ENCODE measurements at regions not wholly inside any gene's neighbourhood (a gene's known extent, or its start where the extent isn't known, plus 50 kb on each side); places are given as distances from the start of the nearest gene placed in this dataset.
"Not testable (repeated sequence)": the region's sequence is repeated elsewhere in the genome, so short reads cannot be mapped to it uniquely, and the experiment has no call there.

DNA sequence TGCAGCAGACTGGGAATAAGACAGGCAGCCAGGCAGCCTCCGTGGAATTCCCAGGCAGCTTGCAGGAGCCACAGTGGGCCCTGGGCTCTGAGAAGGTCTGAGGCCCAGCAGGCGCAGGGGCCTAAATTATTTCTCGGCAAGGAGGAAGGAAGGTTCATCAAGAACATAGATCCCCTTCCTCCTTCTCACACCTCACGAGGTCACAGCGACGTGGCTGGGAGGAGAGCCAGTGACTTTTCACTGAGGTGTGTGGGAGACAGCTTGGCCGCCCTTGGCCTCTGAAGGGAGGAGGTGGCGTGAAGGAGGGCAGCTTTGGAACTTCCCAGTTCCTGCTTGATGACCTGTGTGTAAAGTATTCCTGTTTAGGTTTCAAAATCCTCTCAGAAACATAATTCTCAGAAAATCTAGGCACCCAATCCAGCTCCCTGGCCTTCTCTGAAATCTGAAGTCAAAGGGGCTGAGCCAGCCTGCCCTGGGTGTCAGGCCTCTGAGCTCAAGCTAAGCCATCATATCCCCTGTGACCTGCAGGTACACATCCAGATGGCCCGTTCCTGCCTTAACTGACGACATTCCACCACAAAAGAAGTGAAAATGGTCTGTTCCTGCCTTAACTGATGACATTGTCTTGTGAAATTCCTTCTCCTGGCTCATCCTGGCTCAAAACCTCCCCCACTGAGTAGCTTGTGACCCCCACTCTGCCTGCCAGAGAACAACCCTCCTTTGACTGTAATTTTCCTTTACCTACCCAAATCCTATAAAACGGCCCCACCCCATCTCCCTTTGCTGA is 161.0 kb downstream of the ADRA2C start:
- not testable (repeated sequence) for DNase-seq (ENCODE audit: low read depth, low spot score)

GRCh38 chr4:3929431-3929830 is 163.2 kb downstream of the ADRA2C start:
- not testable (repeated sequence) for DNase-seq (ENCODE audit: low read depth, low spot score)

- not testable (repeated sequence) for DNase-seq (ENCODE audit: low read depth, low spot score)
These were observed 166.5 kb downstream of the ADRA2C start for GRCh38 chr4:3932734-3933133.

DNA sequence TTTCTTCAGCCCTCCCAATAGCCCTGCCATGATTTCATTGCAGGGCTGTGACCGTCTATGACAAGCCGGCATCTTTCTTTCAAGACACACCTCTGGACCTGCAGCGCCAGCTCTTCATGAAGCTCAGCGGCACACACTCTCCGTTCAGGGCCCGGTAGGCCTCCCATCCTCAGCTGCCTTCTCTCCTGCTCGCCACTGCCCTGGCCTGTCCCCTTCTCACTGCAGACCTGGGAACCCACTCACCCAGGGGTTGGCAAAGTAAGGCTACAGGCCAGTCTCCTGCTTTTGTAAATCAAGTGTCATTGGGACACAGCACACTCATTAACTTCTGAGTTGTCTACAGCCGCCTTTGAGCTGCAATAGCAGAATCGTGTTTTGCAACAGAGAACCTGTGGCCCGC is 169.2 kb downstream of the ADRA2C start:
- not testable (repeated sequence) for DNase-seq (ENCODE audit: low read depth, low spot score)

GRCh38 chr4:3936184-3936583 is 170.0 kb downstream of the ADRA2C start:
- DNase-seq (ENCODE audit: low read depth, low spot score): no peak

DNA sequence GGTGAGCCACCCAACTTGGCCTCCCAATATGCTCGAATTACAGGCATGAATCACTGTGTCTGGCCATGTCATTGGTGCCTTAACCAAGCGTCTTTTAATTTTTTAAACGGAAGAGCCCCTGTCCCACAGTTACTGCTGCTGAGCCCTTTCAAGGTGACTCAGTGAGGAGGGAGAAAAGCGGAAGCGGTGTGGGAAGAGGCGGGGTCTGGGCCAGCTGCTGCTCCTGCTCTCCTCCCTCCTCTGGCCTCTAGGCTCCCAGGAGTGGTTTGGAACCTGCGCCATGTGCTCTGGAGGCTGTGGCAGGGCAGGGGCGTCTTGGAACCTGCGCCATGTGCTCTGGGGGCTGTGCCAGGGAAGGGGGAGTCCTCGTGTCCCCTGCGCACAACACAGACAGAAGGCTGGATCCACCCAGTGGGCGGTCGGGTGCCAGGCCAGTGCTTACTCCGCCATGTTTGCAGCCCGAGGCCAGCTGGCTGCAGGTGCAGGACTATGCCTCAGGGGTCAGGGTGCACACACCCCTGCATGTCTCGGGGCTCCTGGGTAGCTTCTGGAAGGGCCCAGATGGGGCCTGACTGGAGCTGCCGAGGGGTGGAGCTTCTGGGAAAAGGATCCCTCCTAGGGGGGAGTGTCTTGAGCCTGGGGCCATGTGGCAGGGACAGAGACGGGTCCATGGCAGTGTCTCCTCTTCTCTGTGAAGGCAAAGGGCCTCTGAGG is 171.8 kb downstream of the ADRA2C start:
- not testable (repeated sequence) for DNase-seq (ENCODE audit: low read depth, low spot score)

DNA sequence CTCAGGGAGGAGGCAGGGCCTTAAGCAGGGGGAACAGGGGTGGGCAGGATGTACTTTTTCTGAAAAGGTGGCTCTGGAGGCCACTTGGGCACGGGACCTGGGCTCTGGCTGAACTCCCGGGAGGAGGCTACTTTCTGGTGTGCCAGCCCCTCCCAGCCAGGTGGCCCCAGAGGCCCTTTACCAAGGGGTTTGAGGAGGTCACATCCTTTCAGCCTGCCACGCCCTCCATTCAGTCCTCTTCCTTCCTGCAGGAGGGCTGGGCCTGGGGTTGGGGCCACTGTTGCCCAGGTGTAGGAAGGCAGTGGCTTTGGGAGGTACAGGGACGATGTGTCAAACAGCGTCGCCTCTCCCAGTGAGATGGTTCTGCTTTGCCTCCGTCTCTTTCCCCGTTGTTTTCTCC is 172.5 kb downstream of the ADRA2C start:
- DNase-seq (ENCODE audit: low read depth, low spot score): not testable (repeated sequence)

GRCh38 chr4:3939954-3940591 is 173.9 kb downstream of the ADRA2C start:
- DNase-seq (ENCODE audit: low read depth, low spot score): not testable (repeated sequence)

DNA sequence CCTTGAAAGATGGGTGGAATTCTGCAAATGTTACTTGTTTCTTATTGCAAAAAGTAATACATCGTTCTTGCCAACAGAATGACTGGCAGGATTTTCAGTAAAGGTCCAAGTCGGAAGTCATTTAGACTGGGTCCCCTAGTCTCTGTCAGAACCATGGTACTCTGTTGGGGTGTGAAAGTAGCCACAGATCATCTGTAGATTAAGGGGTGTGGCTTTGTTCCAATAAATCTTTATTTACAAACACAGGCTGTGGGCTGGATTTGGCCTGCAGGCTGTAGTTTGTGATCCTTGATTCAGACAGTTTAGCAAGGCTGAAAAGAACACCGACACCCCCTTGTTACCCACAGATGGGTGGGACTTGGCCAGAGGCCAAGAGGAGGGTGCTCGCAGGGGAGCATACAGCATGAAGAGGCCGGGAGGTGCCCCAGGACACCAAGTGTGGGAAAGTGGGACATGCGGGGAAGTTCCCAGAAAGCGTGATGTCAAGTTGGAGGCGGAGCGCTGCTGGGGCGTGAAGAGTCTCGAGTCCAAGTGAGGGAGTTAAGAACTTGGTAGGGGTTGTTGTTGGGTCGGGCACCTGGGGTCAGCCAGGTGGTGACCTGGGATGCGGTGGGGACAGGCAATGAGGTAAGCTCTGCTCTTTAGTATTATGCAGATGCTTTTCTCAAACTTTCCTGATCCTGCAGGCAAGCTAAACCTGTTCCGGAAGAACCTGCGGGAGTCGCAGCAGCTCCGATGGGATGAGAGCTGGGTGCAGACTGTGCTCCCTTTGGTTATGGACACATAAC is 175.7 kb downstream of the ADRA2C start:
- not testable (repeated sequence) for DNase-seq (ENCODE audit: low read depth, low spot score)

- DNase-seq (ENCODE audit: low read depth, low spot score): not testable (repeated sequence)
These were observed 176.4 kb downstream of the ADRA2C start for GRCh38 chr4:3942569-3942971.

DNA sequence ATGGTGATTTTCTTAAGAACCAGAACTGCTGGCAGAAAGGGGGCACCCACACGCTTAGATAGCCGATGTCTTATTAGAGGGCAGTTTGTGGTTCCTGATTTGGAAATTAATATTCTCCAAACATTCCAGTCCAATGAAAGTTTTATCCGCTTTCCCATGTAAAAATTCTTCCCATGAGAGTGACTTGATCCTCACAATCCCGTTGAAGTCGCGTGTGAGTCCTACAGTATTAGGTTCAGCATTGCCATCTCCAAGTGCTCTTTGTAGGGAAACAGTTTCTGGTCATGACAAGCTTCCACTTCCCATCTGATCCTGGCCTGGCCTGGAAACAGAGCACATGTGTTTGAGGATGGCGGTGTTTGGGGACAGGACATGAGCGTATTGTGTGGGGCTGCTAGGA is 176.9 kb downstream of the ADRA2C start:
- DNase-seq (ENCODE audit: low read depth, low spot score): not testable (repeated sequence)

DNA sequence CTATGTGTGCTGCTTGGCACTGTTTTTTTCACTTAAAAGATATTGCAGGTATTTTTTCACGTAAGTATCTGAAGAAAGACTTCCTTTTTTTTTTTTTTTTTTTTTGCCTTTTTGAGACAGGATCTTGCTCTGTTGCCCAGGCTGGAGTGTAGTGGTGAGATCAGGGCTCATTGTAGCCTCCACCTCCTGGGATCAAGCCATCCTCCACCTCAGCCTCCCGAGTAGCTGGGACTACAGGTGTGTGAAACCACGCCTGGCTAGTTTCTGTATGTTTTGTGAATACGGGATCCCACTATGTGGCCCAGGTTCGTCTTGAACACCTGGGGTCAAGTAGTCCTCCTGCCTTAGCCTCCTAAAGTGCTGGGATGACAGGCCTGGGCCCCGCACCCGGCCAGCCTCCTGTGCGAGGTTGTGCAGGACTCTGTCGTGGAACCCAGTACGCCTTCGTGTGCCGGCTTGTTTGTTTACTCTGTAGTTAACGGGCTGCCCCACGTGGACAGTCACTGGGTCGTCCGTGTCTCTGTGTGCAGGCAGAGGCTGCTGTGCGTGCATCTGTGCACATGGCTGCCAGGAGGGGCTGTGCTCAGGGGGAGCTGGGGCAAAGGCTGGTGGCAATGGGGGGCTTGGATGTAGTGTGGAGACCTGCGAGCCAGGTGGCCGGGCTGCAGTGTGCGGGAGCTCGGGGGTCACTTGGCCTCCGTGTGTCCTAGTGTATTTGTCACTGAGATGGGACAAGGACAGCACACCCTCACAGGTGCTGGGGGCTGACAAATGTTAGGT is 179.5 kb downstream of the ADRA2C start:
- DNase-seq (ENCODE audit: low read depth, low spot score): no peak

DNA sequence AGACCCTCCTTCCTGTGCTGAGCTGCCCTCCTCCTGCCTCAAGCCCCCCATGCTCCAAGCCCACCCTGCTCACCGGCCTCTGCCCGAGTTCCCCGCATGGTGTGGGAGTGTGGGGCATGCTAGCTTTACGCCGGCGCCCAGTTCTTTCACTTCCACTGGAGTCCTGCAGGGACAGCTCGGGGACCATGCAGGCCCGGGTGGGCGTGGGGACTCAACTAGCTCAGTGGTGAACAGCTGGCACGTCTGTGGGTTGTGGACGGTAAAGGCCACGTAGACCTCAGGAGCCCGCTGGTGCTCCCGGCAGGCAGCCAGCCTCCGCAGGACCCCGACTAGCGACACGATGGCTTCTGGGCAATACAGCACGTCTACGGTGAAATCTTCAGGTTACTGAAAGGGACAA is 180.4 kb downstream of the ADRA2C start:
- DNase-seq (ENCODE audit: low read depth, low spot score): not testable (repeated sequence)

DNA sequence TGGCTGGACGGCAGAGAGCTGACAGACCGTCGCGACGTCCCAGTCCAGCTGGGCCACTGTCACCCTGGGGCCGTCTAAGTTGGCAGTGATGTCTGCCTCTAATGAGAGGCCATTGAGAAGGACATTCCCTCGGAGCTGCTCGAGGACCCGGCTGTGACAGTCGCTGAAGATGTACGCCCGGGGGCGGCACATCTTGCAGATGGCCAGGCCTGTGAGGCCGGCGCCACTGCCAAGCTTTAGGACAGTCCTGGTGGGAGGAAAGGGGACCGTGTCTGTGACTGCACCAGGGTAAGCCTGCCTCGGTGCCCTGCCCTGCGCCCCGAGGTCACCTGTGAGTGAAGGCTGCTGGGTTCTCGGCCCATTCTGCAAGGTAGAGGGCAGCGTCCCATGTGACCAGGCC is 181.6 kb downstream of the ADRA2C start:
- not testable (repeated sequence) for DNase-seq (ENCODE audit: low read depth, low spot score)

GRCh38 chr4:3948210-3948609 is 182.0 kb downstream of the ADRA2C start:
- DNase-seq (ENCODE audit: low read depth, low spot score): not testable (repeated sequence)

DNA sequence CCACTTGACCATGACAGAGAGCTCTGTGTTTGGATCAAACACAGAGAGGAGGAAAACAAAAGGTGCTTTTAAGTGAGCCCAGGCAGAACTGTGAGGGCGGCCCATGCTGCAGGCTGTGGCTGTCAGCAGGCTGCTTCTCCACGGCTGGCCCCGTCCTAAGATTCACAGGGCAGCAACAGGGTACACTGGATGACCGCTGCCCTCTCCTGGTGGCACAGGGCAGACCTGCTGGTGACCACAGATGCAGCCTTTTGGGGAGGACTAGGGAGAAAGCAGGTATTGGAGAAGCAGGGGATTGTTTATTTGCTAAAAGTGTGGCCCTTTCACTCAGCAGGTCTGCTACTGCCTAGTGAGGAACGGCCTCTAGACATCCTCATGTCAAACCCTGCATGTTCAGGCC is 183.7 kb downstream of the ADRA2C start:
- not testable (repeated sequence) for DNase-seq (ENCODE audit: low read depth, low spot score)

- not testable (repeated sequence) for DNase-seq (ENCODE audit: low read depth, low spot score)
These were observed 186.4 kb downstream of the ADRA2C start for GRCh38 chr4:3952443-3953139.

GRCh38 chr4:3953140-3953489 is 186.9 kb downstream of the ADRA2C start:
- not testable (repeated sequence) for DNase-seq (ENCODE audit: low read depth, low spot score)

- DNase-seq (ENCODE audit: low read depth, low spot score): peak; percentile 16
These were observed 188.5 kb downstream of the ADRA2C start for GRCh38 chr4:3954540-3955320.

All from brain pericyte (primary cell).